ENCODE measurements at regions not wholly inside any gene's neighbourhood (a gene's known extent, or its start where the extent isn't known, plus 50 kb on each side); places are given as distances from the start of the nearest gene placed in this dataset.

- DNase-seq = no peak
Observed at GRCh38 chr11:19357943-19358342, 117.2 kb upstream of the E2F8 start.

- DNase-seq = no peak
Observed at GRCh38 chr11:19355601-19356000, 114.9 kb upstream of the E2F8 start.

GRCh38 chr11:19353287-19353850, 112.6 kb upstream of the E2F8 start:
- no peak for DNase-seq

- no peak for DNase-seq
Observed at GRCh38 chr11:19352771-19353160, 112.0 kb upstream of the E2F8 start.

- DNase-seq = no peak
Observed at GRCh38 chr11:19352072-19352770, 111.5 kb upstream of the E2F8 start.

- no peak for DNase-seq
Observed at GRCh38 chr11:19351426-19351825, 110.7 kb upstream of the E2F8 start.

GRCh38 chr11:19350160-19350559, 109.4 kb upstream of the E2F8 start:
- no peak for DNase-seq

- no peak for DNase-seq
Observed at GRCh38 chr11:19349340-19350025, 108.7 kb upstream of the E2F8 start.

- DNase-seq = no peak
Observed at GRCh38 chr11:19347911-19348310, 107.2 kb upstream of the E2F8 start.

- no peak for DNase-seq
Observed at GRCh38 chr11:19345848-19346681, 105.3 kb upstream of the E2F8 start.

- DNase-seq = no peak
Observed at GRCh38 chr11:19345519-19345847, 104.7 kb upstream of the E2F8 start.

GRCh38 chr11:19344661-19345518, 104.1 kb upstream of the E2F8 start:
- no peak for DNase-seq

GRCh38 chr11:19342036-19342435, 101.3 kb upstream of the E2F8 start:
- no peak for DNase-seq

GRCh38 chr11:19338375-19338774, 97.6 kb upstream of the E2F8 start:
- no peak for DNase-seq

- DNase-seq = no peak
Observed at GRCh38 chr11:19337779-19338178, 97.0 kb upstream of the E2F8 start.

GRCh38 chr11:19336331-19336730, 95.6 kb upstream of the E2F8 start:
- DNase-seq = no peak

- no peak for DNase-seq
Observed at GRCh38 chr11:19332476-19332875, 91.7 kb upstream of the E2F8 start.

GRCh38 chr11:19330416-19330815, 89.7 kb upstream of the E2F8 start:
- DNase-seq = no peak

- DNase-seq = no peak
Observed at GRCh38 chr11:19329970-19330369, 89.2 kb upstream of the E2F8 start.

- DNase-seq = no peak
Observed at GRCh38 chr11:19328586-19329311, 88.0 kb upstream of the E2F8 start.

GRCh38 chr11:19327280-19327679, 86.5 kb upstream of the E2F8 start:
- no peak for DNase-seq

- DNase-seq = no peak
Observed at GRCh38 chr11:19326499-19326898, 85.8 kb upstream of the E2F8 start.

Measured in T1000 (cell line).